ENCODE measurements at regions not wholly inside any gene's neighbourhood (a gene's known extent, or its start where the extent isn't known, plus 50 kb on each side); places are given as distances from the start of the nearest gene placed in this dataset.

- H3K27ac ChIP-seq (ENCODE audit: low read length): no peak overlapping the region
- ChIA-PET POLR2A (ENCODE audit: unreplicated experiment) (interaction anchor here (0.6 kb wide), 1 partner anchor 63 kb away, joined by 3 read pairs; no protein-coding TSS in a partner anchor), CTCF (no interaction called here)
- intact Hi-C loops (cut with micrococcal nuclease): no loop called here
- H3K9ac ChIP-seq (ENCODE audit: low read length): no peak overlapping the region
- no TSS peak for BruUV-seq (replicated peaks)
- H3K4me1 ChIP-seq (ENCODE audit: insufficient read depth, low read length): peaks cover 10% of the 10 kb centered on the region
- ATAC-seq: no peak
- H3K4me3 ChIP-seq (ENCODE audit: low read length): no peak overlapping the region
- no peak overlapping the region for H2AFZ ChIP-seq (ENCODE audit: low read length)
- H3K9me3 ChIP-seq (ENCODE audit: low read length): no peaks in the 10 kb centered on the region
- no peaks in the 10 kb centered on the region for H3K36me3 ChIP-seq (ENCODE audit: low read depth, low read length)
- H3K27me3 ChIP-seq (ENCODE audit: low read length): no peaks in the 10 kb centered on the region
- no peaks in the 10 kb centered on the region for H3K9me2 ChIP-seq (replicated peaks; ENCODE audit: low read length)
- H4K20me1 ChIP-seq (ENCODE audit: low read length): no peaks in the 10 kb centered on the region
- H3F3A ChIP-seq (ENCODE audit: low read length, unreplicated experiment): no peaks in the 10 kb centered on the region
- no peak for DNase-seq
- no peak overlapping the region for H3K4me2 ChIP-seq (ENCODE audit: low read length)
- TF ChIP-seq EZH2 (IDR thresholded peaks at IDR 0.05; ENCODE audit: low read length, unreplicated experiment) (no peak), CTCF (conservative IDR thresholded peaks at IDR 0.05; ENCODE audit: low read depth, low read length) (no peak)
- no peaks in the 10 kb centered on the region for H3K79me2 ChIP-seq (ENCODE audit: low read length)
Observed at GRCh38 chr6:27611451-27611850, 138.5 kb upstream of the ZNF184 start.

- Histone ChIP-seq H3K79me2 (ENCODE audit: low read length) (no peaks in the 10 kb centered on the region), H3K4me1 (ENCODE audit: insufficient read depth, low read length) (peaks cover 7% of the 10 kb centered on the region), H3K27ac (ENCODE audit: low read length) (peak overlapping the region; percentile 49), H3K4me2 (ENCODE audit: low read length) (peak overlapping the region; percentile 62), H3K9me3 (ENCODE audit: low read length) (no peaks in the 10 kb centered on the region), H4K20me1 (ENCODE audit: low read length) (no peaks in the 10 kb centered on the region), H2AFZ (ENCODE audit: low read length) (peak overlapping the region; percentile 51), H3K9me2 (replicated peaks; ENCODE audit: low read length) (no peaks in the 10 kb centered on the region), H3K36me3 (ENCODE audit: low read depth, low read length) (no peaks in the 10 kb centered on the region), H3K9ac (ENCODE audit: low read length) (no peak overlapping the region), H3F3A (ENCODE audit: low read length, unreplicated experiment) (no peaks in the 10 kb centered on the region), H3K4me3 (ENCODE audit: low read length) (peak overlapping the region; percentile 39; the same call in 1 of the 2 replicates), H3K27me3 (ENCODE audit: low read length) (no peaks in the 10 kb centered on the region)
- POLR2A ChIA-PET (ENCODE audit: unreplicated experiment): interaction anchor here (0.7 kb wide), 1 partner anchor 61 kb away, joined by 3 read pairs; no protein-coding TSS in a partner anchor
- intact Hi-C loops (cut with micrococcal nuclease): loop anchor here (1.0 to 2.0 kb wide), 3 partner anchors 90 to 421 kb away; partner anchors contain the start of gene POM121L2
- ATAC-seq (peak; percentile 89), DNase-seq (peak; percentile 86)
- CTCF ChIA-PET: interaction anchor here (0.6 to 1.8 kb wide), 9 partner anchors 8 to 431 kb away, joined by 3 to 20 read pairs (median 5); no protein-coding TSS in a partner anchor
- no TSS peak for BruUV-seq (replicated peaks)
- no peak for TF ChIP-seq EZH2phosphoT487 (IDR thresholded peaks at IDR 0.05; ENCODE audit: borderline replicate concordance, low read length)
- peak; percentile 90 for TF ChIP-seq CTCF (conservative IDR thresholded peaks at IDR 0.05; ENCODE audit: low read depth, low read length)
Observed at GRCh38 chr6:27608916-27609883, 136.3 kb upstream of the ZNF184 start.

Measured in PC-3 (cell line).